H1 (cell line): ENCODE measurements at regions not wholly inside any gene's neighbourhood (a gene's known extent, or its start where the extent isn't known, plus 50 kb on each side); places are given as distances from the start of the nearest gene placed in this dataset.

Experiments used
- CTCF ChIA-PET: fragments of 300-600 bp; sonication (Branson Sonifier 250); formaldehyde crosslinking; loops from one replicate; lab custom pipeline; 2021; ENCODE audit not compliant: partially characterized antibody; lab: Charles Lee
- POLR2A ChIA-PET: fragments of 300-600 bp; sonication (Branson Sonifier 250); formaldehyde crosslinking; loops from one replicate; lab custom pipeline; 2021; ENCODE audit warnings: inconsistent platforms; ENCODE audit not compliant: partially characterized antibody; lab: Charles Lee
- DNase-seq, 2 experiments: peaks; one replicate each; pipeline versions ENCODE4 v3.0.0 to v3.0.0-alpha.2; 2010 to 2022; ENCODE audit warnings: low spot score in 2 of 2, low read depth in 1 of 2, mixed read lengths in 1 of 2
- FAIRE-seq: peaks from 2 replicates; lab custom pipeline; 2011; peaks lifted over from hg19 to GRCh38; lab: Jason Lieb, UNC
- H2AFZ ChIP-seq: 2 replicates; pipeline ENCODE4 v1.8.1; 2012; ENCODE audit warnings: low read length, inconsistent platforms
- H2AK5ac ChIP-seq: 2 replicates; pipeline ENCODE4 v1.6.1; 2013; ENCODE audit warnings: low read depth, low read length
- H2BK120ac ChIP-seq: replicated peaks from 2 replicates; pipeline ENCODE3; 2013; ENCODE audit warnings: low read depth, low read length, inconsistent platforms
- H2BK12ac ChIP-seq: 2 replicates; pipeline ENCODE4 v1.6.1; 2013; ENCODE audit warnings: low read depth, low read length
- H2BK15ac ChIP-seq: 2 replicates; pipeline ENCODE4 v1.6.1; 2013; ENCODE audit warnings: low read length
- H2BK20ac ChIP-seq: 2 replicates; pipeline ENCODE4 v1.6.1; 2013; ENCODE audit warnings: low read length
- H2BK5ac ChIP-seq: 2 replicates; pipeline ENCODE4 v1.6.1; 2013; ENCODE audit warnings: low read depth, low read length
- H3K14ac ChIP-seq: 2 replicates; pipeline ENCODE4 v1.6.1; 2013; ENCODE audit warnings: inconsistent platforms; ENCODE audit not compliant: insufficient read length
- H3K18ac ChIP-seq: 2 replicates; pipeline ENCODE4 v1.6.1; 2013; ENCODE audit warnings: low read length; ENCODE audit errors: extremely low read depth
- H3K23ac ChIP-seq: 2 replicates; pipeline ENCODE4 v1.6.1; 2013; ENCODE audit warnings: inconsistent platforms; ENCODE audit not compliant: insufficient read length
- H3K23me2 ChIP-seq: 2 replicates; pipeline ENCODE4 v1.6.1; 2013; ENCODE audit warnings: low read depth, low read length
- H3K27ac ChIP-seq: 2 replicates; pipeline ENCODE4 v1.6.1; 2011; ENCODE audit warnings: low read depth, low read length, inconsistent platforms
- H3K27me3 ChIP-seq, 4 experiments: replicated peaks in 1 of 4; 1 replicate in 1 of 4; 2 replicates in 3 of 4; pipeline versions ENCODE4 v1.6.1 to v1.8.1; 2011 to 2013; ENCODE audit warnings: low read length in 3 of 4, mild to moderate bottlenecking in 3 of 4, inconsistent platforms in 2 of 4, mixed read lengths in 2 of 4, moderate library complexity in 1 of 4; ENCODE audit not compliant: control insufficient read depth in 3 of 4, insufficient read depth in 3 of 4; ENCODE audit errors: extremely low read depth in 1 of 4
- H3K36me3 ChIP-seq, 4 experiments: 2 replicates each; pipeline versions ENCODE4 v1.6.1 to v1.8.1; 2011 to 2013; ENCODE audit warnings: mild to moderate bottlenecking in 4 of 4, low read length in 3 of 4, moderate library complexity in 2 of 4, control low read depth in 1 of 4, inconsistent platforms in 1 of 4; ENCODE audit not compliant: insufficient read depth in 4 of 4, control insufficient read depth in 2 of 4
- H3K4ac ChIP-seq: replicated peaks from 2 replicates; pipeline ENCODE3; 2013; ENCODE audit warnings: low read length, low read depth, mixed read lengths, inconsistent platforms; ENCODE audit not compliant: insufficient read length
- H3K4me1 ChIP-seq, 4 experiments: replicated peaks in 1 of 4; 1 replicate in 1 of 4; 2 replicates in 3 of 4; pipeline versions ENCODE4 v1.6.1 to v1.8.1; 2011 to 2013; ENCODE audit warnings: low read length in 3 of 4, inconsistent platforms in 2 of 4, mixed read lengths in 1 of 4; ENCODE audit not compliant: insufficient read depth in 4 of 4, control insufficient read depth in 3 of 4
- H3K4me2 ChIP-seq, 2 experiments: 2 replicates each; pipeline versions ENCODE4 v1.6.1 to v1.8.1; 2011 to 2013; ENCODE audit warnings: low read depth in 2 of 2, low read length in 2 of 2, control low read depth in 1 of 2, inconsistent platforms in 1 of 2, mild to moderate bottlenecking in 1 of 2; ENCODE audit not compliant: insufficient read depth in 1 of 2
- H3K4me3 ChIP-seq, 4 experiments: fragments of 200-600, 300-600 bp in 1 of 4; sonication (generic), shearing (Covaris generic), sonication (Bioruptor Twin) in 1 of 4; 2 replicates each; pipeline versions ENCODE4 v1.5.1 to v1.8.1; 2011 to 2016; ENCODE audit warnings: low read length in 4 of 4, low read depth in 3 of 4, control low read depth in 2 of 4, inconsistent platforms in 2 of 4, mild to moderate bottlenecking in 2 of 4, mixed read lengths in 1 of 4, moderate library complexity in 1 of 4; ENCODE audit not compliant: insufficient read depth in 2 of 4; ENCODE audit errors: extremely low read depth in 1 of 4
- H3K56ac ChIP-seq: replicated peaks from 2 replicates; pipeline ENCODE3; 2013; ENCODE audit warnings: low read depth, mild to moderate bottlenecking, mixed read lengths, low read length, inconsistent platforms; ENCODE audit not compliant: insufficient read length
- H3K79me1 ChIP-seq: 2 replicates; pipeline ENCODE4 v1.6.1; 2013; ENCODE audit warnings: low read depth, low read length, control low read depth
- H3K79me2 ChIP-seq, 2 experiments: 2 replicates each; pipeline versions ENCODE4 v1.6.1 to v1.8.1; 2012 to 2013; ENCODE audit warnings: low read length in 2 of 2, mild to moderate bottlenecking in 2 of 2, inconsistent platforms in 1 of 2; ENCODE audit not compliant: insufficient read depth in 2 of 2, control insufficient read depth in 1 of 2
- H3K9ac ChIP-seq, 4 experiments: replicated peaks in 1 of 4; 1 replicate in 1 of 4; 2 replicates in 3 of 4; pipeline versions ENCODE4 v1.6.1 to v1.8.1; 2011 to 2013; ENCODE audit warnings: low read depth in 3 of 4, low read length in 3 of 4, control low read depth in 2 of 4, mild to moderate bottlenecking in 2 of 4, moderate library complexity in 2 of 4, inconsistent platforms in 1 of 4; ENCODE audit errors: extremely low read depth in 1 of 4
- H3K9me3 ChIP-seq, 2 experiments: 2 replicates each; pipeline versions ENCODE4 v1.6.1 to v1.8.1; 2012 to 2013; ENCODE audit warnings: mild to moderate bottlenecking in 2 of 2, moderate library complexity in 2 of 2, control low read depth in 1 of 2, inconsistent platforms in 1 of 2, low read depth in 1 of 2, low read length in 1 of 2, mixed read lengths in 1 of 2; ENCODE audit not compliant: insufficient read depth in 2 of 2
- H4K20me1 ChIP-seq, 2 experiments: replicated peaks in 1 of 2; 2 replicates each; pipeline versions ENCODE3 to v1.8.1; 2011 to 2013; ENCODE audit warnings: inconsistent platforms in 2 of 2, low read length in 2 of 2, mild to moderate bottlenecking in 1 of 2; ENCODE audit not compliant: insufficient read depth in 2 of 2, control insufficient read depth in 1 of 2
- H4K5ac ChIP-seq: 2 replicates; pipeline ENCODE4 v1.6.1; 2013; ENCODE audit warnings: low read length, low read depth, mixed read lengths, inconsistent platforms; ENCODE audit not compliant: insufficient read length
- H4K8ac ChIP-seq: 2 replicates; pipeline ENCODE4 v1.8.0; 2013; ENCODE audit warnings: mild to moderate bottlenecking, moderate library complexity, low read length, inconsistent platforms; ENCODE audit not compliant: insufficient read depth; ENCODE audit errors: extremely low read depth
- H4K91ac ChIP-seq: replicated peaks from 2 replicates; pipeline ENCODE3; 2013; ENCODE audit warnings: low read length, mixed read lengths, inconsistent platforms; ENCODE audit not compliant: insufficient read length
- E2F6 ChIP-seq: IDR thresholded peaks from 2 replicates; pipeline ENCODE4 v1.6.1; 2012; ENCODE audit warnings: inconsistent platforms
- MAFK ChIP-seq: IDR thresholded peaks from 2 replicates; pipeline ENCODE4 v1.6.1; 2012; ENCODE audit warnings: low read depth, mild to moderate bottlenecking, improper control_type of control experiment, low read length
- NRF1 ChIP-seq: IDR thresholded peaks from 2 replicates; pipeline ENCODE4 v1.6.1; 2011; ENCODE audit warnings: mild to moderate bottlenecking, low read depth, low read length, improper control_type of control experiment
- SP4 ChIP-seq: IDR thresholded peaks from 2 replicates; pipeline ENCODE4 v1.6.1; 2012; ENCODE audit warnings: low read length, inconsistent platforms
- WGBS, 2 experiments: shearing (Covaris generic) in 1 of 2; methylation state at CpG; one replicate each; pipeline versions ENCODE4 v1.1.6 to v1.1.7; 2013 to 2015; ENCODE audit warnings: low lambda C conversion rate in 2 of 2, mixed read lengths in 2 of 2, inconsistent platforms in 1 of 2, low coverage in 1 of 2, missing lambda C conversion rate in 1 of 2; ENCODE audit not compliant: insufficient replicate concordance in 2 of 2, insufficient coverage in 1 of 2, insufficient read length in 1 of 2; ENCODE audit errors: extremely low coverage in 1 of 2, missing lambda C conversion rate in 1 of 2; 5-methylcytosine and 5-hydroxymethylcytosine counted together

- Histone ChIP-seq H2BK120ac (no peak overlapping the region), H3K9ac (no peak overlapping the region), H4K8ac (no peak overlapping the region), H3K4me2 (no peak overlapping the region), H4K20me1 (no peaks in the 10 kb centered on the region), H3K27me3 (no peaks in the 10 kb centered on the region; a peak in 1 of 7 replicates), H4K91ac (no peak overlapping the region), H3K4me1 (no peaks in the 10 kb centered on the region), H3K23ac (no peak overlapping the region), H4K5ac (no peak overlapping the region), H2BK12ac (no peak overlapping the region), H3K14ac (no peak overlapping the region), H2BK20ac (no peak overlapping the region), H3K9me3 (no peaks in the 10 kb centered on the region), H3K18ac (no peak overlapping the region), H3K36me3 (no peaks in the 10 kb centered on the region), H2AK5ac (no peak overlapping the region), H3K79me1 (no peaks in the 10 kb centered on the region), H2BK15ac (no peak overlapping the region), H2BK5ac (no peak overlapping the region), H3K4ac (no peak overlapping the region), H3K23me2 (no peaks in the 10 kb centered on the region; the same call in 1 of the 2 replicates), H2AFZ (no peak overlapping the region), H3K56ac (no peak overlapping the region), H3K27ac (no peak overlapping the region), H3K4me3 (no peak overlapping the region), H3K79me2 (no peaks in the 10 kb centered on the region)
- TF ChIP-seq MAFK (no peak), SP4 (no peak), E2F6 (no peak), NRF1 (no peak)
- CTCF ChIA-PET: interaction anchor here (1.2 to 1.7 kb wide), 2 partner anchors 35 to 51 kb away, joined by 4 to 6 read pairs; no protein-coding TSS in a partner anchor
- FAIRE-seq (no peak), DNase-seq (no peak)
- 82% methylated on average over 5 of the region's 5 CpGs; no CpG with 5 or more reads in 1 of the 2 experiments for WGBS, 2 experiments
- POLR2A ChIA-PET: no interaction called here
These were observed 301.2 kb downstream of the TNS1 start for GRCh38 chr2:217701622-217702021.
